ENCODE measurements at regions not wholly inside any gene's neighbourhood (a gene's known extent, or its start where the extent isn't known, plus 50 kb on each side); places are given as distances from the start of the nearest gene placed in this dataset.

DNA sequence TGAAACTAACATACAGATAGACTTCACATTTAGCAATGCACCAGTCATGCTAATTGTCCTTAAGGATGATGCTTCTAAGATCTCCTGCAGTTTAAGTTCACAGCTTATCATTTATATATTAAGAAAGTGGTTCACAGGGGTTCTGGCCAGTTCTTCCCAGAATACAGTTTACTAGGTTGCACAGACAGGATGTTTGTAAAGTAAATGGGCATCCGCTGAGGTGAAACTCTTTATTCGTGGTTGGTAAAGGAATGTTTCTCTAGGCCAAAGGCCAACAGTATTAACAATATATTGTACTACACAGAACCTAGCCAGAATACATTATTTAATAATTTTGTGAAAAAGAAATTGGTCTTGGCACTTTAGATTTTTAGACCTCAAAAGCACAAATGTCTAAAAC is 1427.3 kb downstream of the CDH8 start:
- TF ChIP-seq POLR2A (IDR thresholded peaks at IDR 0.05): no peak
- TF ChIP-seq, protein P1, sequence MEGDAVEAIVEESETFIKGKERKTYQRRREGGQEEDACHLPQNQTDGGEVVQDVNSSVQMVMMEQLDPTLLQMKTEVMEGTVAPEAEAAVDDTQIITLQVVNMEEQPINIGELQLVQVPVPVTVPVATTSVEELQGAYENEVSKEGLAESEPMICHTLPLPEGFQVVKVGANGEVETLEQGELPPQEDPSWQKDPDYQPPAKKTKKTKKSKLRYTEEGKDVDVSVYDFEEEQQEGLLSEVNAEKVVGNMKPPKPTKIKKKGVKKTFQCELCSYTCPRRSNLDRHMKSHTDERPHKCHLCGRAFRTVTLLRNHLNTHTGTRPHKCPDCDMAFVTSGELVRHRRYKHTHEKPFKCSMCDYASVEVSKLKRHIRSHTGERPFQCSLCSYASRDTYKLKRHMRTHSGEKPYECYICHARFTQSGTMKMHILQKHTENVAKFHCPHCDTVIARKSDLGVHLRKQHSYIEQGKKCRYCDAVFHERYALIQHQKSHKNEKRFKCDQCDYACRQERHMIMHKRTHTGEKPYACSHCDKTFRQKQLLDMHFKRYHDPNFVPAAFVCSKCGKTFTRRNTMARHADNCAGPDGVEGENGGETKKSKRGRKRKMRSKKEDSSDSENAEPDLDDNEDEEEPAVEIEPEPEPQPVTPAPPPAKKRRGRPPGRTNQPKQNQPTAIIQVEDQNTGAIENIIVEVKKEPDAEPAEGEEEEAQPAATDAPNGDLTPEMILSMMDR (IDR thresholded peaks at IDR 0.05 in 4 of 5, conservative IDR thresholded peaks at IDR 0.05 in 1 of 5): no peak
